HG02981 (cell line): ENCODE measurements at regions not wholly inside any gene's neighbourhood (a gene's known extent, or its start where the extent isn't known, plus 50 kb on each side); places are given as distances from the start of the nearest gene placed in this dataset.
"Not testable (repeated sequence)": the region's sequence is repeated elsewhere in the genome, so short reads cannot be mapped to it uniquely, and the experiment has no call there.

ENCODE experiments used
- ATAC-seq: cut with Tn5 transposase; IDR thresholded peaks from one replicate; pipeline ENCODE4 v1.9.1; 2021; ENCODE audit warnings: mild to moderate bottlenecking, moderate library complexity; ENCODE audit not compliant: unreplicated experiment

DNA sequence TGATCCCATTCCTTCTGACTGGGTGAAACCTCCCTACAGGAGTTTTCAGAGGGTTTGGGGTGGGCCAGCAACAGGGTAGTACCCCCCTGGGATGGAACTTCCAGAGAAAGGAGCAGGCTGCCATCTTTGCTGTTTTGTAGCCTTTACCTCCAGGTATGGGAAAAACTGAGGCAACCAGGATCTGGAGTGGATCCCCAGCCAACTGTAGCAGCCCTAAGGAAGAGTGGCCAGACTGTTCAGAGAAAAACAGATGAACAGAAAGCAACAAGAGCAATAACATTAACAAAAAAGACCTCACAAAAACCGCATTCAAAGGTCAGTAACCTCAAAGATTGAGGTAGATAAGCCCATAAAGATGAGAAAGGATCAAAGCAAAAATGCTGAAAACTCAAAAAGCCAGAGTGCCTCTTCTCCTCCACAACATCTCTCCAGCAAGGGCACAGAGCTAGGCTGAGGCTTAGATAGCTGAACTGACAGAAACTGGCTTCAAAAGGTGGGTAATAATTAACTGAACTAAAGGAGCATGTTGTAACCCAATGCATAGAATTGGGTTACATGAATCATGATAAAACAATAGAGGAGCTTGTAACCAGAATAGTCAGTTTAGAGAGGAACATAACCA lies 1288.6 kb upstream of the CNTN5 start:
- no peak for ATAC-seq

- ATAC-seq = no peak
Measured at GRCh38 chr11:97738751-97739150, 1282.0 kb upstream of the CNTN5 start.

- ATAC-seq = no peak
Measured at GRCh38 chr11:97739932-97740800, 1280.6 kb upstream of the CNTN5 start.

GRCh38 chr11:97740801-97741151 lies 1280.0 kb upstream of the CNTN5 start:
- ATAC-seq = no peak

GRCh38 chr11:97742717-97743116 lies 1278.0 kb upstream of the CNTN5 start:
- ATAC-seq = no peak

GRCh38 chr11:97743205-97743742 lies 1277.5 kb upstream of the CNTN5 start:
- ATAC-seq = no peak

GRCh38 chr11:97745515-97746050 lies 1275.2 kb upstream of the CNTN5 start:
- no peak for ATAC-seq

GRCh38 chr11:97746818-97747217 lies 1273.9 kb upstream of the CNTN5 start:
- ATAC-seq = no peak

- no peak for ATAC-seq
Measured at GRCh38 chr11:97751405-97751804, 1269.3 kb upstream of the CNTN5 start.

- no peak for ATAC-seq
Measured at GRCh38 chr11:97751952-97752351, 1268.8 kb upstream of the CNTN5 start.

DNA sequence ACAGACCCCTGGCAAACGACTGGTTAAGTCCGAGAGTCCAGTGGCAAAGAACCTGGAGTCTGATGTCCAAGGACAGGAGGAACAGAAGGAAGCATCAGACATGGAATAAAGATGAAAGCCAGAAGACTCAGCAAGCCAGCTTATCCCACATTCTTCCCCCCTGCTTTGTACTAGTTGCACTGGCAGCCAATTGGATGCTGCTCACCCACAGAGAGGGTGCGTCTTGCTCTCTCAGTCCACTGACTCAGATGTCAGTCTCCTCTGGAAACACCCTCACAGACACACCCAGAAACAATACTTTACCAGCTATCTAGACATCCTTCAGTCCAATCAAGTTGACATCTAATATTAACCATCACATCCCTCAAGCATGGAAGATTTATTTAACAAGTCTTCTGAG lies 1265.8 kb upstream of the CNTN5 start:
- no peak for ATAC-seq

DNA sequence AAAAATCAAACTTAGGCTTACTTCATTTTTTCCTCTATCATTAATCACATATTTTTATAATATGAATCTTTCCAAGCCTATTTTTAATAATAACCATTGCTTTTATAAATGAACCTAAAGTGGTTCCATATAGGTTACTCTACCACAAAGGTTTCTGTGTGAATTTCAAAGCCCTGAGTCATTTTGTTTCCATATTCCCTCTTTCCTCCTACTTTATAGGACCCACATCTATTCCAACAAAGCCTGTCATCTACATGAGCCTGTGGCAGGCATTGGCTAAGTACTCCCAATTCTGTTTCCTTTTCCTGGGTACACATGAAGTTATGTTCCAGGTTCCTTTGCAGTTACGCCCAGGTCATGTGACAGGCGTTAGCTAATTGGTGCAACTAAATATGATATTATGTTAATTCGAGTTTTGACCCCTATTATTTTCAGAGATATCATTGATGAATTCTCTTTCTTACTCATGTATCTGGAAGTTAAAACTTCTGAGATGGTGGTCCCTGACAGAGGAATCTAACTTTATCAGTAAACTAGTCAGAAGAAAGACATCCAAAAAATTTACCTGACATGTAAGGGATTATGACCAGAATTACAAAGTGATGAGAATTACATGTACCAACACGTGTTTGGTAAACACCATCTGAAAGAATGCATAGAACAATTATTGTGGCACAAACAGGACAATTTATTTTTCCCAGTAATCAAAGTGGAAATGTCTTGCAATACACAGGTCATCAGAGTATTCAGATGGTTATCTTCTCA lies 1264.0 kb upstream of the CNTN5 start:
- no peak for ATAC-seq

DNA sequence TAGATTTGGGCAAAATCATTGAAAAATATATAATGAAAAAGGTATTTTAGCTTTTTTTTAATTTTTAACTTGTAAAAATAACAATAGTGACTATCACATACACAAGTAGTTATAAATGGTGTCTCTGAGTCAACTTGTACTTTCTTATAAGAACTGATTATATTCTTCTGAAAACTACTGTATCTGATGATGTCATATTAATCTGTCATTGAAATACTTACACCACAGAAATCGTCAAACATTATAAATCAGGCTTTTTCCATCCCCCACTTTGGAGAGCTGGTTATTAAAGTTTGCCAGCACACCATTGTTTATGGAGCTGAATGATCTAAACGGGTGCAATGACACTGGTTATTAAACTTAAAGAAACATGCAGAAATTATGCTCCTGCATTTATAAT lies 1259.6 kb upstream of the CNTN5 start:
- no peak for ATAC-seq

- ATAC-seq = no peak
Measured at GRCh38 chr11:97764193-97764592, 1256.6 kb upstream of the CNTN5 start.

DNA sequence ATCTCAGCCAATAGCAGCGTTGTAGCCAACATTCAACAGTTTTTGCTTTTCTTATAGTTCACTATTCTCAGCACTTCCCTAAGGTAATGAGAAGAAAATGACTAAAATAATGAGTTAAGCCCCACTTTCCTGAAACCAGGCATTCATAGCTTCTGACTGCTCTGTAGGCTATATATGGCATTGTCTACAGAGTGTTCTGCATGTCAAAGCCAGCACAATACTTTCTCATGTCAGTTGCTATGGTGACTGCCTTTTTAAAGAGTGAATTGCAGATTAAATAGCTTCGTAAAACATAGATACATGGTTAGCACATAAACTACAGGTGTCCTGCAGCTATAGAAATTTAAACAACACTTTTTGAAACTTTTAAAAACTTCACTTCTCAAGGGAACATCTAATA lies 1256.1 kb upstream of the CNTN5 start:
- no peak for ATAC-seq

- ATAC-seq = no peak
Measured at GRCh38 chr11:97770570-97770969, 1250.2 kb upstream of the CNTN5 start.

DNA sequence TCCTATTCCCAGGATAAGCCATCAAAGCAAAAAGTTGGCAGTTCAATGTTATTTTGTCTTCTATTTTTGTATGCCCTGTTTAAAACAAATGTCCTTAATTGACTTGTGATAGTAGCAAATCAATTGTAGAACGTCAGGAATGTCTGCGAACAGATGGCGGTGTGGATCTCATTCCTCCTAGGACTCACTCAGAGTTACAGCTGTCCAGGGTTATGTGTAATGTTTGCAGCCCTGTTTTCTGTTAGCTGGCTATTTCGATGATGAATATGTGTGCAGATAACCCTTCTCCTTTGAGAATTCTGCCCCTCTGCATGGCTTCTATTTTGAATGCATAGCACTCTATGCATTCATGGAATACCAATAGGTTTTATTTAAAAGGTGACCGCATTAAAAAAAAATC lies 1248.0 kb upstream of the CNTN5 start:
- no peak for ATAC-seq

DNA sequence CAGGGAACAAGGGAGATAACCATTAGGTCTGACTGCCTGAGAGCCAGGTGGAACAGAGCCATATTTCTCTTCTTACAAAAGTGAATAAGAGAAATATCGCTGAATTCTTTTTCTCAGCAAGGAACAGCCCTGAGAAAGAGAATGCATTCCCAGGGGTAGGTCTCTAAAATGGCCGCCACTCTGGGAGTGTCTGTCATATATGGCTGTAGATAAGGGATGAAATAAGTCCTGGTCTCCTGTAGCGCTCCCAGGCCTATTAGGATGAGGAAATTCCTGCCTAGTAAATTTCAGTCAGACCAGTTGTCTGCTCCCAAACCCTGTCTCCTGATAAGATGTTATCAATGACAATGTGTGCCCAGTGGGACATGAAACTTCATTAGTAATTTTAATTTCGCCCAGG lies 1236.4 kb upstream of the CNTN5 start:
- not testable (repeated sequence) for ATAC-seq

DNA sequence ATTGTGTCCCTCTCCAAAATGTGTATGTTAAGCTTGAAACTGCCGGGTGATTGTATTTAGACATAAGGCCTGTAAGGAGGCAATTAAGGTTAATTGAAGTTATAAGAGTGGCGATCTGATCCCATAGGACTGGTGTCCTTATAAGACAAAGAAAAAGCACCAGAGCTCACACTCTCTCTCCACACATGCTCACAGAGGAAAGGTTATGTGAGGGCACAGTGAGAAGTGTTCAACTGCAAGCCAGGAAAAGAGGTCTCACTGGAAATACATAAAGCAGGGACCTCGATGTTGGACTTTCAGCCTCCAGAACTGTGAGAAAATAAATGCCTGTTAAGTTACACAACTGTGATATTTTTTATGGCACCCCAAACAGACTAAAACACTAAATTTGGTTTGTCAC lies 1233.8 kb upstream of the CNTN5 start:
- no peak for ATAC-seq

- no peak for ATAC-seq
Measured at GRCh38 chr11:97794876-97795275, 1225.9 kb upstream of the CNTN5 start.

- ATAC-seq = no peak
Measured at GRCh38 chr11:97800891-97801290, 1219.9 kb upstream of the CNTN5 start.
